Glutamatergic neuron (in vitro differentiated cells): ENCODE measurements at regions not wholly inside any gene's neighbourhood (a gene's known extent, or its start where the extent isn't known, plus 50 kb on each side); places are given as distances from the start of the nearest gene placed in this dataset.
"Not testable (repeated sequence)": the region's sequence is repeated elsewhere in the genome, so short reads cannot be mapped to it uniquely, and the experiment has no call there.

Experiments
- DNase-seq: peaks from one replicate; pipeline ENCODE4 v3.0.0; 2022
- H3K27ac Mint-ChIP-seq: one replicate; pipeline ENCODE4 v1.8.0; 2020; ENCODE audit warnings: mild to moderate bottlenecking, mixed read lengths, inconsistent platforms; ENCODE audit not compliant: unreplicated experiment
- H3K27me3 Mint-ChIP-seq: one replicate; pipeline ENCODE4 v1.8.0; 2020; ENCODE audit warnings: mild to moderate bottlenecking, moderate library complexity, mixed read lengths, inconsistent platforms; ENCODE audit not compliant: unreplicated experiment
- H3K36me3 Mint-ChIP-seq: one replicate; pipeline ENCODE4 v1.8.0; 2020; ENCODE audit warnings: mild to moderate bottlenecking, mixed read lengths, inconsistent platforms; ENCODE audit not compliant: unreplicated experiment
- H3K4me1 Mint-ChIP-seq: one replicate; pipeline ENCODE4 v1.8.0; 2020; ENCODE audit warnings: mild to moderate bottlenecking, low read depth, mixed read lengths, inconsistent platforms; ENCODE audit not compliant: unreplicated experiment
- H3K4me3 Mint-ChIP-seq: one replicate; pipeline ENCODE4 v1.8.0; 2020; ENCODE audit warnings: mild to moderate bottlenecking, mixed read lengths, inconsistent platforms; ENCODE audit not compliant: unreplicated experiment
- H3K9me3 Mint-ChIP-seq: one replicate; pipeline ENCODE4 v1.8.0; 2020; ENCODE audit warnings: mild to moderate bottlenecking, moderate library complexity, mixed read lengths, inconsistent platforms; ENCODE audit not compliant: unreplicated experiment
- TF ChIP-seq, protein P1 (sequence below): fragments of 200-600 bp; sonication (generic); IDR thresholded peaks from one replicate; pipeline ENCODE4 v1.5.0; 2021; ENCODE audit not compliant: partially characterized antibody, unreplicated experiment

DNA sequence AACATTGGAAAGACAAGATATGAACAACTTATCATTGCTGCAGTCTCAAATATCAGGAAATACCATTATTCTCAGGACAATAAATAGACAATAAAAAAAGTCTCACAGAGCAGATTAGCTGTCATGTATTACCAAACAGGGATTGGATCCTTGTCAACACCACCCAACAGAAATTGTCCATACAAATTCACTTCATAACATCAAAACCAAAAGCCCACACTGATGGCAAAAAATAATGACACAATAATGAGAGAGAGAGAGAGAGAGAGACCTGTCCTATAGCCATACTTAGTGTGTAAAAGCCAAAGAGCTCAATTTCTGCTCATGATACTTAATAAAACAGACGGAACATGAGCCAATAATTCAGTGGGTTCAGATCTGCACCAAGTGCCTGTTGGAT lies 96.5 kb downstream of the PPIAL4G start:
- H3K4me3 Mint-ChIP-seq = peak overlapping the region; percentile 13
- no peak for DNase-seq
- H3K27ac Mint-ChIP-seq = peak overlapping the region; percentile 49
- peaks cover 9% of the 10 kb centered on the region for H3K9me3 Mint-ChIP-seq
- peaks cover 4% of the 10 kb centered on the region for H3K4me1 Mint-ChIP-seq
- TF ChIP-seq, protein P1, sequence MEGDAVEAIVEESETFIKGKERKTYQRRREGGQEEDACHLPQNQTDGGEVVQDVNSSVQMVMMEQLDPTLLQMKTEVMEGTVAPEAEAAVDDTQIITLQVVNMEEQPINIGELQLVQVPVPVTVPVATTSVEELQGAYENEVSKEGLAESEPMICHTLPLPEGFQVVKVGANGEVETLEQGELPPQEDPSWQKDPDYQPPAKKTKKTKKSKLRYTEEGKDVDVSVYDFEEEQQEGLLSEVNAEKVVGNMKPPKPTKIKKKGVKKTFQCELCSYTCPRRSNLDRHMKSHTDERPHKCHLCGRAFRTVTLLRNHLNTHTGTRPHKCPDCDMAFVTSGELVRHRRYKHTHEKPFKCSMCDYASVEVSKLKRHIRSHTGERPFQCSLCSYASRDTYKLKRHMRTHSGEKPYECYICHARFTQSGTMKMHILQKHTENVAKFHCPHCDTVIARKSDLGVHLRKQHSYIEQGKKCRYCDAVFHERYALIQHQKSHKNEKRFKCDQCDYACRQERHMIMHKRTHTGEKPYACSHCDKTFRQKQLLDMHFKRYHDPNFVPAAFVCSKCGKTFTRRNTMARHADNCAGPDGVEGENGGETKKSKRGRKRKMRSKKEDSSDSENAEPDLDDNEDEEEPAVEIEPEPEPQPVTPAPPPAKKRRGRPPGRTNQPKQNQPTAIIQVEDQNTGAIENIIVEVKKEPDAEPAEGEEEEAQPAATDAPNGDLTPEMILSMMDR = no peak
- H3K36me3 Mint-ChIP-seq = no peaks in the 10 kb centered on the region
- H3K27me3 Mint-ChIP-seq = peaks cover 14% of the 10 kb centered on the region

DNA sequence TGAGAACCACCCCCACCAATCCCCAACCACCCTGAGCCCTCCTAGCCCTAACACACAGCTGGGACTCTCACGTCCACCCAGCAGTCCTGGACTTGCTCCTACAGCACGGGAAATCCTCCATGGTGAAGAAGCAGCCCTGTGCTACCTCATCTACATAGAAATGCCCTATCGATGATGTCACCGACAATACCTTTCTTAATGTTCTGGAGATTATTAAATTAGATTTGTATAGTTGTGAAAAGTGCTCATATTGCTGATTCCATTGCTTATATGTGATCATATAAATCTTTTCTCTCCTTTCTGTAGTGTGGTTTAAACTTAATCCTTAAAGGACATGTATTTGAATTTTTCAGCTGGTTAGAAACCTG lies 97.1 kb downstream of the PPIAL4G start:
- not testable (repeated sequence) for H3K9me3 Mint-ChIP-seq, H3K27ac Mint-ChIP-seq, H3K4me1 Mint-ChIP-seq, DNase-seq, H3K4me3 Mint-ChIP-seq, H3K36me3 Mint-ChIP-seq
- H3K27me3 Mint-ChIP-seq = peaks cover 14% of the 10 kb centered on the region

DNA sequence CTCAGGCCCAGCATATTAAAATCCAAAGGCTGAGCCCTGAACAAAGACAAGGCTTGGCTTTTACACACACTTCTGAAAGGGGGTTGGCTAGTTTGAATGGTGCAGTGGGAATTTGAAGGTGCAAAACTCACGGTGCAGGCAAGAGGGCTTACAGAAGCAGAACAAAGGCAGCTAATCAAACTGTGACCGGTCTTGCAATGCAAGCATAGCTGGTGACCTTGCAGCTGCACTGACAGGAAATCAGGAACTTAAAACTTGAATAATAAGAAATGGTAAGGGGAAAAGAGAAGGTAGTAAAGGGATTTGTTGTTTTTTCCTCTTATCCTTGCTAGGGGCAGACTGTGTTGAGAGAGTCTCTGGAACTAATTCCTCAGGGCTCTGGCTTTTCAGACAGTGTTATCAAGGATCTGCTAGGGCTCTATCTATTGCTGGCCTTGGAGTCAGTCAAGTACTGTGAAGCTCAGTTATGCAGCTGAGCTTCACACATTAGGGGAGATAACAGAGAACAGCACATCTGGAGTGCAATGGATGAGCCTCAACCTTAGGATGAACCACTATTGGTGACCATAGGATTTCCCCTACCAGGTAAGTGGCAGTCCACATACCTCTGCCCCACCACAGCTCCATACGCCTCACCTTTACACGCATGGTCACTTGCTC lies 97.6 kb downstream of the PPIAL4G start:
- Mint-ChIP-seq H3K27me3 (peaks cover 16% of the 10 kb centered on the region), H3K9me3 (peaks cover 9% of the 10 kb centered on the region), H3K4me3 (no peak overlapping the region), H3K27ac (no peak overlapping the region), H3K4me1 (peaks cover 4% of the 10 kb centered on the region), H3K36me3 (no peaks in the 10 kb centered on the region)
- TF ChIP-seq, protein P1 = no peak
- no peak for DNase-seq

DNA sequence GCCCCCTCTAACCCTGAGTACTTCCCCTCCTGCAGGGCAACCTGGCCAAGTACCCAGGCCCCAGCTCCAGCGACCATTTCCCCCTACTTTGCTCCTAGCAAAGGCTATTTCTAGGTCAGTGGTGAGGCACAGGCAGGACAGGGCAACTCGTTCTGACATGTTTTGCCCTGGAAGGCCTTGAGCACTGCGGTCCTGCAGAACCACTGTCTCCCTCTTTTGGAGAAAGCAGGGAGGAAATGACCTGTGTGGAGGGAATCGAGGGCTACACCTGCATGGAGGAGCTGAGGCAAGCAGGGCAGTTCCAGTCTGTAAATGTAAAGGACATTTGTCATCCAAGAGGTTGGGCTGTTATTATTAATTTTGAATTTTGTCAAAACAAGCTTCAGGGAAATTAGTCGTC lies 99.1 kb downstream of the PPIAL4G start:
- H3K4me1 Mint-ChIP-seq = peaks cover 9% of the 10 kb centered on the region
- DNase-seq = no peak
- H3K36me3 Mint-ChIP-seq = no peaks in the 10 kb centered on the region
- TF ChIP-seq, protein P1 = no peak
- no peak overlapping the region for H3K4me3 Mint-ChIP-seq
- H3K9me3 Mint-ChIP-seq = peaks cover 6% of the 10 kb centered on the region
- peaks cover 15% of the 10 kb centered on the region for H3K27me3 Mint-ChIP-seq
- no peak overlapping the region for H3K27ac Mint-ChIP-seq

DNA sequence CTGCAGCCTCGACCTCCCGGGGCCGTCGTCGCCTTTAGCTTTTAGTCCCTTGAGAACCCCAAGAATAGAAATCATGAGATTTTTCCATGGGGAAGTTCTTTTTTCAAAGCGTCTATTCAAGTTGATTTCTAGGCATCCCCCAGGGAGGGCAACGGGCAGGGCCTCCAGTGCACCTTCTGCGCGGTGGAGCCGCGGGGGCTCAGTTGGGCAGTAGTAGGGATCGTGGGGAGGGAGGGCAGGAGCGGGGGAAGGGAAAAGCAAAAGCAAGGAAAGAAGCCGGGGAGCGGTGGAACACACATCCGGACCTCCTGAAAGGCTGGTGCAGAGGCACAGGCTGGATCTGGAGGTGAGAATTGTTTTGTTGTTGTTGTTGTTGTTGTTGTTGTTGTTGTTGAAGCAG lies 103.4 kb downstream of the PPIAL4G start:
- H3K9me3 Mint-ChIP-seq = peaks cover 2% of the 10 kb centered on the region
- TF ChIP-seq, protein P1 = no peak
- H3K4me1 Mint-ChIP-seq = peaks cover 4% of the 10 kb centered on the region
- H3K36me3 Mint-ChIP-seq = no peaks in the 10 kb centered on the region
- no peak for DNase-seq
- H3K27me3 Mint-ChIP-seq = peaks cover 6% of the 10 kb centered on the region
- H3K27ac Mint-ChIP-seq = no peak overlapping the region
- peak overlapping the region; percentile 67 for H3K4me3 Mint-ChIP-seq
